ENCODE measurements at regions not wholly inside any gene's neighbourhood (a gene's known extent, or its start where the extent isn't known, plus 50 kb on each side); places are given as distances from the start of the nearest gene placed in this dataset.

DNA sequence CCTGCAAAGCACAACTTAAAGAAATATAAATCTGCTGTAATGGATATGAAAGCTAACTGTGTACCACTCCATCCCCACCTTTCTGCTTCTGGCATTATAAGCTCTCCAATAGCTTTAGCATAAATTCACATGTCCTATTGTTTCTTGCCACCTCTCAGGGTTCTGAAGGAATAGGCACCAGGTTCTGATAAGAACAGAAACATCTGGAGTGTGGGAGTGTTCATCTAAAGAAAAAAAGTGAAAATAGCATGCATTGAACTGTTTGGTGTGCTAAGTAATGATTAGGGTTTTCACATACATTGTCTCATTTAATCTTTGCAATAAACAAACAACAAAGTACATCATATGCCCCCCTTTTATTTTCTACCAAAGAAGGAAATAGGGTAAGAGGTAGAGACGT is 72.3 kb downstream of the FAM76B start:
- DNase-seq, result no peak

DNA sequence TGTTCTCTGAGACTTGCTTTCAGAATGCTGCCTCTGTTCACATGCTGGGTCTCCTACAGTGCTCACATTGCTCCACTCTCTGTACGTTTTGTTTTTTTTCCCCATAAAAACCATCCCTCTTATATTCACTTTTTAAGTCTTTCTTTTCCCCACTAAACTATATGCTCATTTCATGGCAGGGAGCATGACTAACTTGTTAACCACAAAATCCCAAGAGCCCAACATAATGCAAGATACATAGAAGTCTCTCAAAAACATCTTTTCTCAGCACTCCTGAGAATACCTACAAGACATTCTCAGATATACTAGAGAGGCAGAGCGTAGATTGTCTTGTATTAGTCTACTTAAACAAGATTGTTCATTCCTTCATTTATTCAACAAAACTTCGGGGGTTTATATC is 73.3 kb downstream of the FAM76B start:
- no peak for DNase-seq

DNA sequence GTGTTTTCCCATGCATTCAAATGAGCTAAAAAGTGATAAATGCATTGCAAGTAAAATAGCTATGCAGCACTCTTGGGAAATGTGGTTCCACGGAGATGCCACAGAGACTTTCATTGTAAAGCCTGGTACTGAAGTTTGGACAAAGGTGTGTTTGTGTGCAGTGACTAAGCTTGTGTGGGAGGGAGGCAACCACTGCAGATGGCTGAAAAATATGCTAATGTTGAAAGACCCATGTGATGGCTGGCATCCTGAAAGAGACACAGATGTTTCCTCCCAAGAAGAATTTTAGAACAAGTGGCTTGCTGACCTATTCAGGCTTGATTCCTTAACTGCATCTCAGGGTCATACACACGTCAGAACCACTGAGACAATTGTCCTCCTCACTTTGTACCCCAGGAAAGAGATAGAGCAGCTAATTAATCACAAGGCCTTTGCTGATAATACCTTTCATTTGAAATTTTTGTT is 73.8 kb downstream of the FAM76B start:
- no peak for DNase-seq

DNA sequence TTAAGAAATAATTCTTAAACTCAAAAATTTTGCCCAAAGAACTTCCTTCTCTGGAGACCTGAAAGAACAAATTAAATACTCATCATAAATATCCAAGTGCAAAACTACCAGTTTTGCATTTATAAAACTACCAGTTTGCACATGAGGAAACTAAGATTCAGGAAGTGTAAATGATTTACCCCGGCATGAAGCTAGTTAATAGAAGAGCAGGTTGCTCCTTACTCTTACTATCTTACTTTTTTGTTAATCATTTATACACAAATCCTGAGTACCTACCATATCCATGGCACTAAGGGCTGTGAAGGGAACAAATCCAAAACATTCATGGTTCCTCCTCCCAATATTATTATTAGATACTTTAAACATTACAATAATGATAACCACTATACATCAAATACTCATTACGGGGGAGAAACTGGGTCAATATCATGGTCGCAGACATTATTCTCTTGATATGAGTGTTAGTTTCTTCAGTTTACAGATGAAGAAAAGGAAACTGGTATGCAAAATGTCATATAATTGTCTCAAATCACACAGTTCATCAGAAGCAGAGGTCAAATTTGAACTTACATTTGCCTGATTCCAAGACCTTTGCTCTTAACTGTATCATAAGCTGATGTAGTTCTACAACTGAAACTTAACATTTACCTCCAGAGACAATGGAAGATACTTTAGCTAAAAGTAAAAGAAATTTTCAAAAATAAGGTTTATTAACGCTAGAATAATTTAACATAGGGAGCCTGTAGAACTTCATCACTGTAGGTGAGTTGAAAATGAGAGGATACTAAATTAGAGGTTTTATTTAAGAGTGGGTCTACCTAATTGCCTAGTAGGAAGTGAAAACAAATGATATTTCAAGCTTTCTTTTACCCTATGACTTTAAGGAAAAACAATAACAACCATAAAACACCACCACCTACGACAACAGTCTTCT is 74.5 kb downstream of the FAM76B start:
- DNase-seq, result no peak

DNA sequence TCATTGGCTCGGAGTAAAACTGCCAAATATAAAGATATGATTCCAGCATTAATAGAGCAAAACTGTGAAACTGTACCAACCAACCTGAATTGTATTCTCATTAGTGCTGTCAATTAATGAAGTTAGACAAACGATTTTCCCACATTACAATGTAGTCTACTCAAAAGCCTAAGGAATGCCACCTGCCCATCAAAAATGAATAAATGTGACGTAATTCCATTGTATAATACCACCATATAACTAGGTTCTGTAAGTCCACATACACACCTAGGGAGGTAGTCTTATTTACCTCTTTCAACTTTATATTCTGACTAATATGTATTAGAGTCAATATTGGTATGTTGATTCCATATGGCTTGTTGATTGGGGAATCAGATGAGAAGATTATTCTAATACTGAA is 76.2 kb downstream of the FAM76B start:
- no peak for DNase-seq

DNA sequence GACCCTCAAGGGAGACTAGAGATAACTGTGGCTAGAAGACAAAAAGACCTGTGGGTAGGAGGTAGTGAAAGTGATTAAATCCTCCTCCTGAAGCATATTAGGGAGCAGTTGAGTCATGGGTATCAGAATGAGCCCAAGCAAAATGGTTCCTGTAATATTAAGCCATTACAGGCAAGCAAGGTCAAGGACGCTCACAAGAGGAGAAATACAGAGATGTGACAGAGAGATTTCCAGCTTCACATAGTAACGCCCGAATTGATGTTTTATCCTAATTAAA is 77.7 kb downstream of the FAM76B start:
- DNase-seq, result no peak

DNA sequence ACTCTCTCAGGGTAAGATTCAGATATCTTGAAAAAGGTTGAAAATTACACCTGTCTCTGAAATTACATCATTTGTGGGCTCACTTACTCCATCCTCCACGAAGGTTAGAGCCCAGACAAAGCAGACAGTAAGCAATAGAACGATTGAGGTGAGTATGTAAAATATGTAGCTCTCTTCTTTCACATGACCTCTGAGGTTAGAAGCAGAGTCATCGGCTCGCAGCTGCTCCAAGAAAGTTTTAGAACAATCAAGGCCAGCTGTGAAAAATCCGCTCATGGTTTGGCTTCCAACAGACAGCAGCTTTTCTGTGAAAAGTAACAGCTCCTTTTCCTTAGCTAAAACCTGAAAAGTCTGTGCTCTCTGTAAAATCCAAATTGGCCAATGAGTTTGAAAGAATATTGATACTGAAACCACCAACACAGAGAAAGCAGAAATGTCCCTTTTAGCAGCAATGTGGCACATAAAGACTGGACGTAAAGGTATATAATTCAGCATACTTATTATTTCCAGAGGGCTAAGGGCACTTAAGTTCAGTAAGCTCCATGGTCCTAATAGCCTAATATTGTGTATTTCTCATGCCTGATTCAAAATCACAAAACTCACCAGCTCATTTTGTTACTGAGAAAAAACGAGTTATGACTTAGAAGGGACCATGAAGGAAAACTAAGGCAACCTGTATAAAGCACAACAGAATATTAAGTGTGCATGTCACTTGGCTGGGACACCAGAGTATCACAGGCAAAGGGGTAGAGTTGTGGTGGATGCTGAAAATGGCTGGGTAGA is 78.2 kb downstream of the FAM76B start:
- DNase-seq, result peak; percentile 30 to 63 (median 41)

DNA sequence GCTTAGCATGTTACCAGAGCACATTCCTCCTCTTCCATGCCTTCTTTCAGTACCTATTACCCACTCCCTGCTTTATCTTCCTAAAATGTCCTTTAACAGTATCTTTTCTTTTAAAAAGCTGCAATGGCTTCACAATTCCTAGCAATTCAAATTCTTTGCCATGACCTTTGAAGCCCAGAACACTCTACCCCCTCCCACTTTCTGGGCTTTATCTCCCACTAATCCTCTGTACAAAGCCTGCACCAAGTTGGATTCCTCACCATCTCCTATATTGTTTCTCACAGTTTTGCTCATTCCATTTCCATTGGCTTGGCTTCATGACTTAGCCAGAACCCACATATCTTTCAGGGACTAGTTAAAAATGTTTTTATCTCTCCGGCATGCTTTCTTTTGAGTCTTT is 80.9 kb downstream of the FAM76B start:
- DNase-seq, result no peak

DNA sequence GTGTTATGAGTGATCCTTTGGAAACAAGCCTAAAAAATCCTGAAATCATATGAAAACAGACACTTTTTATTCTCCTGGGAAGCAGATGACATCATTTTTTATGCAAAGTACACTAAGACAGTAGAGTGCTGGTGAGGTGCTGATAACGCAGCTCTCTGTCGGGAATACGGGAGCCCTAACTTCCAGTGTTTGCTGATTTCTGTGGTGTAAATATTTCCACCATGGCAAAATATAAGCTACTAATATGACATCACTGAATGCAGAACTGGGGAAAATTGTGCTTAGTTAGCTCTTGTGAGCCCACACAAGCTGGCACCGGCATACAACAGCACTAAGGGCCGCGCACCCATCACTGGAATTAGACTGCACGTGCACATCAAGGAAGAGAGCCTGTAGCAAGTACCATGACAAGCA is 82.6 kb downstream of the FAM76B start:
- DNase-seq, result no peak

DNA sequence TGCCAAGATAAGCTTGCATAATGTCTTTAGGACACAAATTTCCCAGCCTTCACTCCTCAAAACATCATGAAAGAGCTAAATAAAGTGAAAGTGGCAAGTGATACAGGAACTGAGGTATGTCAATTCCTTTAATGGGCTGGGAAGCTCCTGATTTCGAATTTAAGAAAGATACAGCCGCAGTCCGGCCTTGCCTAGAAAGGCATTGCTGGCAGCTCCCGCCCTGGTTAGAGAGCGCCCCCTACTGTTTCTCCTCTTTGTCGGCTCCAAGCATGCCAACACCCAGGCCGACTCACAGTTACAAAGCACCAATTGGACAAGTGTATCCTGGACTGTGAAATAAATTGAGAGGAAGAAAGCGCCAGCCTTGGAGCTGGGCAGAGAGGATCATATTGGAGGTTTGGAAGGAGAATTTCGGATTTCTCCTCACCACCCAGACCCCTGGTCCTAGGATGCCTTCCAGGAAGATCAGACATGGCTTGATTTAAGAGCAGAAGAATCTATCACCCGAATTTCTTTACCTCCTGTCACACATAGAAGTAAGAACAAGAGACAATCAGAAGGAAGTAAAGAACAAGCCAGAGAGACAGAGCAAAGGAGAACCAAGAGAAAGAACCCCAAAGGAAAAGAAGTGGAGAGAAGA is 84.0 kb downstream of the FAM76B start:
- DNase-seq, result peak; percentile 85 to 94 (median 91)

DNA sequence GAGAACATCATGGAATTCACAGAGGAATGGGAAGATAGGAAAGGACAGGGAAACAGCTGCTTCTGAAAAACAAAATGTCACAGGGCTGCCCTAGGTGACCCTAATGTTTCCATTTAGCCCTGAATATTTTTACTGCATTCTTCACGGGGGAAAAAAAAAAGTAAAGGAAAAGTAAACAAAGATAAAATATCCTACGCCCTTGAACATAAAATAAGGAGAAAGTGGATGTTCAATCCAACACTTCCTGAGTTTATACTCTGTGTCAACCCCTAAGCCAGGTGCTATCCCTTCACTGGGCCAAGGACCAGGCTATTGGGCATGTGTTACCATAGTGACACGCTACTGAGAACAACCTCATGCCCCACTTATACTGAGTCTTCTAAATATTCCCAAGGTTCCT is 84.7 kb downstream of the FAM76B start:
- DNase-seq, result no peak

DNA sequence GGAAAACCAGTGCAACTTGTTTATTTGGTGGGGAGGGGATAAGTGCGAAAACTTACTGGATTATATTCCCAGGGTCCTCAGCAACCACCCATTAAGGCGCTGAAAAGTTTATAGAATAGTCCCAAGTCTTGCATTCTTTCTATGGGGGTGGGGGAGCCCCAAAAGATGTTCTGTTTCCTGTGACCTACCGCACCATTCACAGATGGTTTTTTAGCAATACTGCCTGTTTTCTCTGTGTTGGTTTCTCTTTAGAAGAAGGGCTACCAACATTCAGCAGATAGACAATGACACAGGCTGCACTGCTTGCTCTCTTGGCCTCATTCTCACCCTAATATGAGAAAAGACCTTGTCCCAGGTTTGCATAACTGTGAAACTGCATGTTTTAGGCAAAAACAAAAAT is 86.5 kb downstream of the FAM76B start:
- no peak for DNase-seq

DNA sequence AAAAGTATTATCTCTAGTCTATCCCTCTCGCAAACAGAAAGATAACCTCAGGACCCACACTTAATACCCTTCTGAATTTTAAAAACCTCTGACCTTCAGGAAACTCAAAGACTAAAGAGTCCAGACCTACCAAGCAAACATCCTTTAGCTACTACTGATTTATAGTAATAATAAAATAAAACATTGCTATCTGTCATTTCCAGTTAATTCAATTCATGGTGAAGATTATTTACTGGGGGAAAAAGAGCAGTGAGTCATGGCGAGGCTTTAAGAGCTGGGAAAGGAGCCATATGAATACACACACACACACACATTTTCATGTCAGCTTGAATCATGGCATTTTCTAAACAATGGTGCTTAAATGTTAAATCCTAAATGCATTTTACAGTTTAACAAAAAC is 87.1 kb downstream of the FAM76B start:
- DNase-seq, result peak; percentile 46 to 81 (median 80)

DNA sequence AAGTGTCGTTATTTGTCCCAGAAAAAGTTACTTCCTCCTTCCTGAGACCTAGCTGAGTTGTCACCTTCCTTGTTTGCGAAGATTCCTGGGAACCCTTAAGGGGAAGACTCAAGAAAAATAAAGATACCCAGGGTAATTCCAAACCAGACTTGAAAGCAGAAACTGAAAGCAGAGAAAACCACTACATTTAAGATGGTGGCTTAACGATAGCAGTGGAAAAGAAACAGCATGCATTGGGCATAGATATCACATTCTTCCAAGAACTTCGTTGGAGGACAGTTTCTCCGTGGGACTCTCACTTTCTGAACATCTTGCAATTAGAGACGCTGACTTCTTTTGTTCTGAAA is 89.1 kb downstream of the FAM76B start:
- DNase-seq, result no peak

DNA sequence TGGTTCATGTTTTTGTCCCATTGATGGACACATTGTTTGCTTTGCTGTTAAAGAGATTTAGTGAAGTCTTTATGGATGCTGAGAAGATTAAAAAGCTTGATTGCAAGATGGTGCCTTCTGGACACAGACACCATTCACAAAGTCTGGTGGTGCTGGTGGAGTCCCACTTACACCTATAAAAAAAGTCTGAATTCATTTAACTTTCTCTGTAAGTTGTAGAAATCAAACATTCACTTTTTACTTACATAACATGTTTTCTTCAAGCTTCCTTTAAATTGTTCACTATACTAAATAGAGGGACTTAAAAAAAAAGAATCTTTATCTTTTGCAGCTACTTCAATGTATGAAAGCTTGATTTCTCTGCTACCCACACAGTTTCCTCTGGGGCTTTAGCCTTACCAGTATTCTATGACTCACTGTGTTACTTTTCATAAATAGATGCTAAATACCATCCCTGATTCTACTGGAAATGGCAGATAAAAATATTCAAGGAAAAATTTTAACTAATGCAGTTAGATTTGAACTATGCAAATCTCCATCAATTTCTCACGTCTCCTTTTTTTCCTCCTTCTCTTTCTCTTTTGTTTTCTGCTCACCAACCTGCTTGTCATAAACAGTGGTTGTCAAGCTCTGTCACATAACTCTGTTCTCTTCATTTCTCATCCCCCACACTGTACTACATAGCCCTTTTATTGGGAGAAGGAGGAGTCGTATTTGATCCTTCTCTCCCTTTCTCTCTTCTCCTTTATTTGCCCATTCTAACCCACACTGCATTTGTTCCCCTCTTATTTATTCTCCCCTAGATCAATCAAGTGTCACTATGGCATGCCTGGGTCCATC is 89.7 kb downstream of the FAM76B start:
- no peak for DNase-seq

DNA sequence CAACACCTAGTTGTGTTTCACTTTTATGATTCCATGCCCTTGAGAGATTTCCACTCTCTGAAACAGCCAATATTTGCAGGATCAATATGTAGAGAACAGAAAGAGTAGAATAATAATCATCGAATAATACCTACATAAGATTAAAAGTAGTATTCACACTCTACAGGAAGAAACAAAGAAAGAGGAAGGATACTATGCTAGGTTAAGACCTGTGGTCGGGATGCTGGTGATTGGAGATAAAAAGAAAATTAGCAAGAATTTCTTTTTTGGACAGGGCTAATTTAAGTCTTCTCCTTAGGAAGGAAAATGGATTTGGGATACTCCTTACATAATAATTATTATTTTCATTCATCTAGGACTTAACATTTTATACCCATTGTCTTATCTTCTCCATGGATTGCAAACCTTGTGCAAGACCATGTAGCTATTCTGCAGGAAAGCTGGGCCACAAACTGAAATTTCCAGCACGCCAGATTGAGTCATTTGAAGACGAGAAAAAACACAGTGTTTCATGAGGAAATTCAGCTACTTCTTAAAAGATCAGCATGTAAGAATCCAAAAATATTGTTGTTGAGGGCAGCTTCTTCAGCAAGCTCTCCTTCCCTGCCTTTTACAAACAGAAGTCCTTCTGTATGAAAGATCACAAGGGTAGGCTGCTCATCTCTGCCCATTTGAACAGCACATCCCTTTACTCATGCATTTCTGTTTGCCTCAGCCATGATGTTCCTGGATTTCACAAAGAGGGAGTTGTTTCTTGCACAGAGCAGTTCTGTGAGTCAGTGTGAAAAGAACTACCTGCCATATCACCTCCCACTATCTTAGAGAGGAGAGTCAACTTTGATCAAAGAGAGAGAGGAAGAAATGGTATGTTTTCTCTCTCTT is 90.7 kb downstream of the FAM76B start:
- no peak for DNase-seq

DNA sequence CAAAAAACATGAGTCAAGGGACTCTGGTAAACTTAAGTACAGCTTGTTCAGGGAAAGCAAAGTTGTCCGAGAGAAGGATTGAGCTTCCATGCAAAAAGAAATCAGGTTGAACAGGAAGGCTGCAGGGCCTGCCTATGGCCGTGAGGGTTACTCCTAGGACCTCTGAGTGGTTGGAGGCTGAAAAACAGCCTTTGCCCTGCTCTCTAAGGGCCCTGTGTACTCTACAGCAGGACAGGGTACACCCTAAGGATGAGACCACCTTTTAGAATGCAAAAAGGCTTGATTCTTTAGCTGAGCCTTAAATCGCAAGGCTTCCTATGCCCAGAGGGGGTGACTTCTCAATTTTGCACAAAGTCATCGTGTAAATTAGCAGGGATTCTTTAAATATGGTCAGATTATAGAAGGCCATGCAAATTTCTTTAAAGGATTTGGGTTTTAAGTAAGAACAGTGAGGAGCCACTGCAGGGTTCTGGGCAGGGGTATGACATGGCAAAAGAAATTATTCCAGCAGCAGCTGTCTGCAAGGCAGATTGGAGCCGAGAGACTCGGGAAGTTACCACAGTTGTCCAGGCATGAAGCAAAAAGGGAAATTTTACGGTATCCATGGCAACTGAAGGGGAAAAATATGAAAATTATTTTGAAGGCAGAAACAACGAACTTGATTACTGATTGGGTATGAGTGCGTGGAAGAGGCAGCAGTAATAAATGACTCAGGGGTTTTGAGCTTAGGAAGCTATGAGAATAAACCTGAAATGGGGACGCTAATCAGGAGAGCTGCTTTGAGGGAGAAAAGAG is 91.8 kb downstream of the FAM76B start:
- DNase-seq, result peak in 2 of 3 donors; percentile 52 to 68

DNA sequence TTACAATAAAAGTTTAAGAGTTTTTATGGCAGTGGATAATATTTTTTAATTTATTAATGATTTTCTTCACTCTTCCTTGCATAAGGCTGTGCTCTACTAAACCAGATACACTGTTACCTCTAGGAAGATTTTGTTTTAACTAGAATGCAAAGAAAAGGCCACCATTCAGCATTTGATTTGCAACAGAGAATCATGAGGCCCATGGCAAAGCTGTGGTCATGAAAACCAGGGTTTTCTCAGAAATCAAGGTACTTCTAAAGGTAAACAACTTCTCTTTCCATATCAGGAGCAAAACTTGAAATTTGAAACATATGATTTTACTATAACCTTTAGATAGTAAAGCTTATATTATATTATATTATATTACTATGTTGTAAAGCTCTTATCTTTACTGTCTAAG is 94.4 kb downstream of the FAM76B start:
- no peak for DNase-seq

DNA sequence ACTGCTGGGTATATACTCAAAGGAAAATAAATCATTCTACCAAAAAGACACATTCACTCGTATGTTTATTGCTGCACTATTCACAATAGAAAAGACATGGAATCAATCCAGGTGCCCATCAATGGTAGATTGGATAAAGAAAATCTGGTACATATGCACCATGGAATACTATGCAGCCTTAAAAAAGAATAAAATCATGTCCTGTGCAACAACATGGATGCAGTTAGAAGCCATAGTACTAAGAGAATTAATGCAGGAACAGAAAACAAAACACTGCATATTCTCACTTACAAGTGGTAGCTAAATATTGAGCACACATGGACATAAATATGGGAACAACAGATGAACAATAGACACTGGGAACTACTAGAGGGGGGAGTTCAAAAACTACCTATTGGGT is 96.3 kb downstream of the FAM76B start:
- DNase-seq, result no peak

Measured in muscle of back (tissue), 3 donors.